CD14-positive monocyte (primary cell): ENCODE measurements at regions not wholly inside any gene's neighbourhood (a gene's known extent, or its start where the extent isn't known, plus 50 kb on each side); places are given as distances from the start of the nearest gene placed in this dataset.

Source experiments
- DNase-seq, 3 donors: peaks; one replicate each; pipeline ENCODE4 v3.0.0-alpha.2; 2011 to 2022
- H2AFZ ChIP-seq: 2 replicates; pipeline ENCODE4 v1.6.0; 2012; ENCODE audit warnings: mild to moderate bottlenecking, low read depth, low read length, inconsistent platforms; ENCODE audit not compliant: insufficient read depth, poor library complexity, severe bottlenecking
- H3K27ac ChIP-seq, 2 donors: 1 replicate in 1 of 2; 2 replicates in 1 of 2; pipeline ENCODE4 v1.5.1; 2012 to 2013; ENCODE audit warnings: low read length in 2 of 2, control low read depth in 1 of 2, inconsistent platforms in 1 of 2, low read depth in 1 of 2, mild to moderate bottlenecking in 1 of 2
- H3K27me3 ChIP-seq, 2 donors: one replicate each; pipeline versions ENCODE4 v1.6.0 to v1.6.1; 2011 to 2013; ENCODE audit warnings: low read length in 2 of 2; ENCODE audit not compliant: control insufficient read depth in 2 of 2, insufficient read depth in 2 of 2
- H3K36me3 ChIP-seq, 2 donors: replicated peaks in 1 of 2; 1 replicate in 1 of 2; 2 replicates in 1 of 2; pipeline versions ENCODE4 v1.5.1 to v1.6.1; 2012 to 2013; ENCODE audit warnings: low read length in 2 of 2, control low read depth in 1 of 2, inconsistent platforms in 1 of 2, mild to moderate bottlenecking in 1 of 2; ENCODE audit not compliant: insufficient read depth in 2 of 2, control insufficient read depth in 1 of 2
- H3K4me1 ChIP-seq, 2 donors: 1 replicate in 1 of 2; 2 replicates in 1 of 2; pipeline versions ENCODE4 v1.5.1 to v1.6.1; 2012 to 2013; ENCODE audit warnings: low read length in 2 of 2, control low read depth in 1 of 2, inconsistent platforms in 1 of 2, mild to moderate bottlenecking in 1 of 2, moderate library complexity in 1 of 2; ENCODE audit not compliant: insufficient read depth in 2 of 2, control insufficient read depth in 1 of 2
- H3K4me2 ChIP-seq: replicated peaks from 2 replicates; pipeline ENCODE3; 2012; ENCODE audit warnings: low read length, moderate library complexity, mild to moderate bottlenecking; ENCODE audit not compliant: poor library complexity, severe bottlenecking; ENCODE audit errors: extremely low read depth
- H3K4me3 ChIP-seq, 3 experiments: fragments of 200-600 bp in 1 of 3; sonication (generic) in 1 of 3; replicated peaks in 1 of 3; 1 replicate in 2 of 3; 2 replicates in 1 of 3; pipeline ENCODE4 v1.5.1; 2011 to 2013; ENCODE audit warnings: low read length in 3 of 3, mild to moderate bottlenecking in 3 of 3, control low read depth in 2 of 3, low read depth in 2 of 3, inconsistent platforms in 1 of 3, moderate library complexity in 1 of 3
- H3K79me2 ChIP-seq: 2 replicates; pipeline ENCODE4 v1.6.0; 2012; ENCODE audit warnings: mild to moderate bottlenecking, control low read depth, inconsistent platforms, low read length, moderate library complexity; ENCODE audit not compliant: insufficient read depth
- H3K9ac ChIP-seq: 2 replicates; pipeline ENCODE4 v1.6.0; 2017; ENCODE audit warnings: low read length, mild to moderate bottlenecking; ENCODE audit not compliant: insufficient read depth, poor library complexity, severe bottlenecking
- H3K9me3 ChIP-seq, 2 donors: replicated peaks in 1 of 2; 1 replicate in 1 of 2; 2 replicates in 1 of 2; pipeline versions ENCODE4 v1.5.1 to v1.6.1; 2012 to 2013; ENCODE audit warnings: low read length in 2 of 2, control low read depth in 1 of 2; ENCODE audit not compliant: control insufficient read depth in 1 of 2, insufficient read depth in 1 of 2
- H4K20me1 ChIP-seq: 2 replicates; pipeline ENCODE4 v1.6.0; 2012; ENCODE audit warnings: mild to moderate bottlenecking, low read length, control low read depth, moderate library complexity; ENCODE audit not compliant: insufficient read depth
- H3K27ac Mint-ChIP-seq, 7 donors: one replicate each; pipeline ENCODE4 v1.8.0; 2020; ENCODE audit warnings: mild to moderate bottlenecking in 7 of 7, mixed read lengths in 7 of 7, moderate library complexity in 6 of 7, inconsistent platforms in 2 of 7
- H3K27me3 Mint-ChIP-seq, 3 donors: one replicate each; pipeline ENCODE4 v1.8.0; 2021 to 2022; ENCODE audit warnings: low read depth in 3 of 3, mild to moderate bottlenecking in 3 of 3, mixed read lengths in 3 of 3, moderate library complexity in 3 of 3, inconsistent platforms in 1 of 3
- H3K36me3 Mint-ChIP-seq, 2 donors: one replicate each; pipeline ENCODE4 v1.8.0; 2020; ENCODE audit warnings: mixed read lengths in 2 of 2, inconsistent platforms in 1 of 2, mild to moderate bottlenecking in 1 of 2
- H3K4me1 Mint-ChIP-seq: one replicate; pipeline ENCODE4 v1.8.0; 2020; ENCODE audit warnings: mild to moderate bottlenecking, mixed read lengths
- H3K4me3 Mint-ChIP-seq, 2 donors: one replicate each; pipeline ENCODE4 v1.8.0; 2020; ENCODE audit warnings: mild to moderate bottlenecking in 2 of 2, mixed read lengths in 2 of 2, moderate library complexity in 1 of 2
- H3K9me3 Mint-ChIP-seq, 7 donors: one replicate each; pipeline ENCODE4 v1.8.0; 2020 to 2022; ENCODE audit warnings: mixed read lengths in 7 of 7, mild to moderate bottlenecking in 6 of 7, moderate library complexity in 6 of 7, inconsistent platforms in 2 of 7
- CTCF ChIP-seq: fragments of 200-600 bp; IDR thresholded peaks from one replicate; pipeline ENCODE4 v1.8.0; 2022; ENCODE audit warnings: antibody characterized with exemption, mild to moderate bottlenecking
- WGBS: methylation state at CpG from one replicate; pipeline ENCODE4 v1.1.5; 2013; ENCODE audit warnings: missing lambda C conversion rate; ENCODE audit not compliant: insufficient coverage; 5-methylcytosine and 5-hydroxymethylcytosine counted together
- intact Hi-C, 2 donors: fragments of 100-400 bp; cut with micrococcal nuclease; formaldehyde crosslinking; loops; one replicate each; pipeline versions ENCODE4 v1.15.0 to v1.15.1; 2023

GRCh38 chr21:17368748-17369363 lies 144.0 kb upstream of the CXADR start:
- H3K27me3 ChIP-seq = no peaks in the 10 kb centered on the region
- H3K4me2 ChIP-seq = no peak overlapping the region
- DNase-seq = no peak
- peaks cover 0 to 3% (median 0%) of the 10 kb centered on the region in 3 donors for H3K27me3 Mint-ChIP-seq
- no peak overlapping the region for H2AFZ ChIP-seq
- H3K36me3 ChIP-seq = no peaks in the 10 kb centered on the region
- no peaks in the 10 kb centered on the region for H3K36me3 Mint-ChIP-seq
- no peaks in the 10 kb centered on the region for H3K4me1 Mint-ChIP-seq
- H3K27ac ChIP-seq = no peak overlapping the region
- H3K4me3 Mint-ChIP-seq = no peak overlapping the region
- H3K4me3 ChIP-seq = no peak overlapping the region
- peaks cover 0 to 6% (median 2%) of the 10 kb centered on the region in 7 donors for H3K9me3 Mint-ChIP-seq
- no peaks in the 10 kb centered on the region for H4K20me1 ChIP-seq
- no peaks in the 10 kb centered on the region for H3K79me2 ChIP-seq
- WGBS = 88% methylated on average over 1 of the region's 3 CpGs
- H3K4me1 ChIP-seq = no peaks in the 10 kb centered on the region
- no peak for TF ChIP-seq CTCF
- no peak overlapping the region for H3K27ac Mint-ChIP-seq
- no peaks in the 10 kb centered on the region for H3K9me3 ChIP-seq
- intact Hi-C loops = no loop called here
- H3K9ac ChIP-seq = no peak overlapping the region

DNA sequence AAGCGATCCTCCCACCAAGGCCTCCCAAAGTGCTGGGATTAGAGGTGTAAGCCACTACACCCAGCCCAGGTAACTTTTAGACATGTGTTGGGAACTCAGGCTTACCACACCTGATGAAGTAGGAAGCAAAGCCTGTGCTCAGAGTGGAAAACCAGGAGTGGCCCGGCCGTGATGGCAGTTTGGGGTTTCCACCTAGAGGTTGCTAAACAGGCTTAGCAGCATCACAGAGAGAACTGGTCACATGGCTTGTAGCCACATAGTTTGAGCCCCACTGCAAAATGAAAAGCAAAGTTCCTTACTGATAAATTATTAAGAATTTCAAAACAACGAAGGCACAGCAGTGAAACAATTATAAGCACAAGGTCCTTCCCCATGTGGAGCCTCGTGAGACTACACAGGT lies 142.6 kb upstream of the CXADR start:
- no peak overlapping the region for H3K4me3 ChIP-seq
- H3K27ac ChIP-seq = no peak overlapping the region
- Mint-ChIP-seq H3K4me1 (no peaks in the 10 kb centered on the region), H3K36me3 (no peaks in the 10 kb centered on the region), H3K4me3 (no peak overlapping the region), H3K9me3 (peaks cover 0 to 8% (median 3%) of the 10 kb centered on the region in 7 donors), H3K27me3 (peaks cover 0 to 1% (median 0%) of the 10 kb centered on the region in 3 donors), H3K27ac (no peak overlapping the region)
- no peaks in the 10 kb centered on the region for H3K36me3 ChIP-seq
- intact Hi-C loops = no loop called here
- H3K4me2 ChIP-seq = no peak overlapping the region
- no peak for DNase-seq
- no peak overlapping the region for H3K9ac ChIP-seq
- no peaks in the 10 kb centered on the region for H3K9me3 ChIP-seq
- H3K27me3 ChIP-seq = no peaks in the 10 kb centered on the region
- no peak overlapping the region for H2AFZ ChIP-seq
- 75% methylated on average over 2 of the region's 5 CpGs for WGBS
- no peaks in the 10 kb centered on the region for H3K4me1 ChIP-seq
- TF ChIP-seq CTCF = no peak
- H3K79me2 ChIP-seq = no peaks in the 10 kb centered on the region
- H4K20me1 ChIP-seq = no peaks in the 10 kb centered on the region
